CD14-positive monocyte (primary cell): ENCODE measurements at regions not wholly inside any gene's neighbourhood (a gene's known extent, or its start where the extent isn't known, plus 50 kb on each side); places are given as distances from the start of the nearest gene placed in this dataset.

Experiments used
- DNase-seq, 3 donors: peaks; one replicate each; pipeline ENCODE4 v3.0.0-alpha.2; 2011 to 2022
- H2AFZ ChIP-seq: 2 replicates; pipeline ENCODE4 v1.6.0; 2012; ENCODE audit warnings: mild to moderate bottlenecking, low read depth, low read length, inconsistent platforms; ENCODE audit not compliant: insufficient read depth, poor library complexity, severe bottlenecking
- H3K27ac ChIP-seq, 2 donors: 1 replicate in 1 of 2; 2 replicates in 1 of 2; pipeline ENCODE4 v1.5.1; 2012 to 2013; ENCODE audit warnings: low read length in 2 of 2, control low read depth in 1 of 2, inconsistent platforms in 1 of 2, low read depth in 1 of 2, mild to moderate bottlenecking in 1 of 2
- H3K27me3 ChIP-seq, 2 donors: one replicate each; pipeline versions ENCODE4 v1.6.0 to v1.6.1; 2011 to 2013; ENCODE audit warnings: low read length in 2 of 2; ENCODE audit not compliant: control insufficient read depth in 2 of 2, insufficient read depth in 2 of 2
- H3K36me3 ChIP-seq, 2 donors: replicated peaks in 1 of 2; 1 replicate in 1 of 2; 2 replicates in 1 of 2; pipeline versions ENCODE4 v1.5.1 to v1.6.1; 2012 to 2013; ENCODE audit warnings: low read length in 2 of 2, control low read depth in 1 of 2, inconsistent platforms in 1 of 2, mild to moderate bottlenecking in 1 of 2; ENCODE audit not compliant: insufficient read depth in 2 of 2, control insufficient read depth in 1 of 2
- H3K4me1 ChIP-seq, 2 donors: 1 replicate in 1 of 2; 2 replicates in 1 of 2; pipeline versions ENCODE4 v1.5.1 to v1.6.1; 2012 to 2013; ENCODE audit warnings: low read length in 2 of 2, control low read depth in 1 of 2, inconsistent platforms in 1 of 2, mild to moderate bottlenecking in 1 of 2, moderate library complexity in 1 of 2; ENCODE audit not compliant: insufficient read depth in 2 of 2, control insufficient read depth in 1 of 2
- H3K4me2 ChIP-seq: replicated peaks from 2 replicates; pipeline ENCODE3; 2012; ENCODE audit warnings: low read length, moderate library complexity, mild to moderate bottlenecking; ENCODE audit not compliant: poor library complexity, severe bottlenecking; ENCODE audit errors: extremely low read depth
- H3K4me3 ChIP-seq, 3 experiments: fragments of 200-600 bp in 1 of 3; sonication (generic) in 1 of 3; replicated peaks in 1 of 3; 1 replicate in 2 of 3; 2 replicates in 1 of 3; pipeline ENCODE4 v1.5.1; 2011 to 2013; ENCODE audit warnings: low read length in 3 of 3, mild to moderate bottlenecking in 3 of 3, control low read depth in 2 of 3, low read depth in 2 of 3, inconsistent platforms in 1 of 3, moderate library complexity in 1 of 3
- H3K79me2 ChIP-seq: 2 replicates; pipeline ENCODE4 v1.6.0; 2012; ENCODE audit warnings: mild to moderate bottlenecking, control low read depth, inconsistent platforms, low read length, moderate library complexity; ENCODE audit not compliant: insufficient read depth
- H3K9ac ChIP-seq: 2 replicates; pipeline ENCODE4 v1.6.0; 2017; ENCODE audit warnings: low read length, mild to moderate bottlenecking; ENCODE audit not compliant: insufficient read depth, poor library complexity, severe bottlenecking
- H3K9me3 ChIP-seq, 2 donors: replicated peaks in 1 of 2; 1 replicate in 1 of 2; 2 replicates in 1 of 2; pipeline versions ENCODE4 v1.5.1 to v1.6.1; 2012 to 2013; ENCODE audit warnings: low read length in 2 of 2, control low read depth in 1 of 2; ENCODE audit not compliant: control insufficient read depth in 1 of 2, insufficient read depth in 1 of 2
- H4K20me1 ChIP-seq: 2 replicates; pipeline ENCODE4 v1.6.0; 2012; ENCODE audit warnings: mild to moderate bottlenecking, low read length, control low read depth, moderate library complexity; ENCODE audit not compliant: insufficient read depth
- H3K27ac Mint-ChIP-seq, 7 donors: one replicate each; pipeline ENCODE4 v1.8.0; 2020; ENCODE audit warnings: mild to moderate bottlenecking in 7 of 7, mixed read lengths in 7 of 7, moderate library complexity in 6 of 7, inconsistent platforms in 2 of 7
- H3K27me3 Mint-ChIP-seq, 3 donors: one replicate each; pipeline ENCODE4 v1.8.0; 2021 to 2022; ENCODE audit warnings: low read depth in 3 of 3, mild to moderate bottlenecking in 3 of 3, mixed read lengths in 3 of 3, moderate library complexity in 3 of 3, inconsistent platforms in 1 of 3
- H3K36me3 Mint-ChIP-seq, 2 donors: one replicate each; pipeline ENCODE4 v1.8.0; 2020; ENCODE audit warnings: mixed read lengths in 2 of 2, inconsistent platforms in 1 of 2, mild to moderate bottlenecking in 1 of 2
- H3K4me1 Mint-ChIP-seq: one replicate; pipeline ENCODE4 v1.8.0; 2020; ENCODE audit warnings: mild to moderate bottlenecking, mixed read lengths
- H3K4me3 Mint-ChIP-seq, 2 donors: one replicate each; pipeline ENCODE4 v1.8.0; 2020; ENCODE audit warnings: mild to moderate bottlenecking in 2 of 2, mixed read lengths in 2 of 2, moderate library complexity in 1 of 2
- H3K9me3 Mint-ChIP-seq, 7 donors: one replicate each; pipeline ENCODE4 v1.8.0; 2020 to 2022; ENCODE audit warnings: mixed read lengths in 7 of 7, mild to moderate bottlenecking in 6 of 7, moderate library complexity in 6 of 7, inconsistent platforms in 2 of 7
- WGBS: methylation state at CpG from one replicate; pipeline ENCODE4 v1.1.5; 2013; ENCODE audit warnings: missing lambda C conversion rate; ENCODE audit not compliant: insufficient coverage; 5-methylcytosine and 5-hydroxymethylcytosine counted together
- intact Hi-C, 2 donors: fragments of 100-400 bp; cut with micrococcal nuclease; formaldehyde crosslinking; loops; one replicate each; pipeline versions ENCODE4 v1.15.0 to v1.15.1; 2023
- TF ChIP-seq, protein P1 (sequence below): fragments of 200-600 bp; IDR thresholded peaks from one replicate; pipeline ENCODE4 v1.8.0; 2022; ENCODE audit warnings: antibody characterized with exemption, mild to moderate bottlenecking

GRCh38 chr2:120483355-120483754 is 137.4 kb downstream of the INHBB start:
- no peak overlapping the region for H3K27ac ChIP-seq
- 92% methylated on average over 5 of the region's 5 CpGs for WGBS

GRCh38 chr2:120485096-120485495 is 139.2 kb downstream of the INHBB start:
- 95% methylated on average over 7 of the region's 7 CpGs for WGBS
- Histone ChIP-seq H3K79me2 (no peaks in the 10 kb centered on the region), H3K27ac (no peak overlapping the region), H3K27me3 (no peaks in the 10 kb centered on the region), H3K4me3 (no peak overlapping the region), H2AFZ (no peak overlapping the region), H3K4me1 (no peaks in the 10 kb centered on the region), H3K9me3 (no peaks in the 10 kb centered on the region), H3K9ac (no peak overlapping the region), H3K4me2 (no peak overlapping the region), H3K36me3 (no peaks in the 10 kb centered on the region), H4K20me1 (no peaks in the 10 kb centered on the region)
- Mint-ChIP-seq H3K4me3 (no peak overlapping the region), H3K36me3 (no peaks in the 10 kb centered on the region), H3K9me3 (peaks cover 0 to 5% (median 0%) of the 10 kb centered on the region in 7 donors), H3K27ac (no peak overlapping the region), H3K27me3 (peaks cover 0 to 7% (median 5%) of the 10 kb centered on the region in 3 donors), H3K4me1 (no peaks in the 10 kb centered on the region)
- intact Hi-C loops, result no loop called here
- DNase-seq, result no peak
- TF ChIP-seq, protein P1, sequence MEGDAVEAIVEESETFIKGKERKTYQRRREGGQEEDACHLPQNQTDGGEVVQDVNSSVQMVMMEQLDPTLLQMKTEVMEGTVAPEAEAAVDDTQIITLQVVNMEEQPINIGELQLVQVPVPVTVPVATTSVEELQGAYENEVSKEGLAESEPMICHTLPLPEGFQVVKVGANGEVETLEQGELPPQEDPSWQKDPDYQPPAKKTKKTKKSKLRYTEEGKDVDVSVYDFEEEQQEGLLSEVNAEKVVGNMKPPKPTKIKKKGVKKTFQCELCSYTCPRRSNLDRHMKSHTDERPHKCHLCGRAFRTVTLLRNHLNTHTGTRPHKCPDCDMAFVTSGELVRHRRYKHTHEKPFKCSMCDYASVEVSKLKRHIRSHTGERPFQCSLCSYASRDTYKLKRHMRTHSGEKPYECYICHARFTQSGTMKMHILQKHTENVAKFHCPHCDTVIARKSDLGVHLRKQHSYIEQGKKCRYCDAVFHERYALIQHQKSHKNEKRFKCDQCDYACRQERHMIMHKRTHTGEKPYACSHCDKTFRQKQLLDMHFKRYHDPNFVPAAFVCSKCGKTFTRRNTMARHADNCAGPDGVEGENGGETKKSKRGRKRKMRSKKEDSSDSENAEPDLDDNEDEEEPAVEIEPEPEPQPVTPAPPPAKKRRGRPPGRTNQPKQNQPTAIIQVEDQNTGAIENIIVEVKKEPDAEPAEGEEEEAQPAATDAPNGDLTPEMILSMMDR, result no peak

More at GRCh38 chr2:120483355-120483754, 137.4 kb downstream of the INHBB start:
- H3K9me3 ChIP-seq, result no peaks in the 10 kb centered on the region
- H3K27me3 ChIP-seq, result no peaks in the 10 kb centered on the region
- H3K4me3 ChIP-seq, result no peak overlapping the region
- no peaks in the 10 kb centered on the region for H4K20me1 ChIP-seq
- H3K4me2 ChIP-seq, result no peak overlapping the region
- no peaks in the 10 kb centered on the region for H3K4me1 ChIP-seq
- TF ChIP-seq, protein P1, result no peak
- no peaks in the 10 kb centered on the region for H3K36me3 Mint-ChIP-seq
- H2AFZ ChIP-seq, result no peak overlapping the region
- H3K9ac ChIP-seq, result no peak overlapping the region
- no peaks in the 10 kb centered on the region for H3K79me2 ChIP-seq
- no peaks in the 10 kb centered on the region for H3K4me1 Mint-ChIP-seq
- intact Hi-C loops, result no loop called here
- H3K36me3 ChIP-seq, result no peaks in the 10 kb centered on the region
- no peak overlapping the region for H3K27ac Mint-ChIP-seq
- H3K4me3 Mint-ChIP-seq, result no peak overlapping the region
- no peak for DNase-seq
- peaks cover 0 to 3% (median 0%) of the 10 kb centered on the region in 7 donors for H3K9me3 Mint-ChIP-seq
- H3K27me3 Mint-ChIP-seq, result peaks cover 0 to 5% (median 3%) of the 10 kb centered on the region in 3 donors
